Thoracic aorta (tissue), 2 donors: ENCODE measurements at regions not wholly inside any gene's neighbourhood (a gene's known extent, or its start where the extent isn't known, plus 50 kb on each side); places are given as distances from the start of the nearest gene placed in this dataset.

Source experiments
- ATAC-seq: fragments of 150-250 bp; one replicate; pipeline ENCODE4 v1.8.0; 2017; ENCODE audit warnings: low read depth; ENCODE audit not compliant: insufficient number of reproducible peaks, low FRiP score
- DNase-seq: peaks from one replicate; pipeline ENCODE4 v3.0.0-alpha.2; 2020; ENCODE audit warnings: low spot score
- H3K27ac ChIP-seq, 2 donors: fragments of 200-600 bp; sonication (generic); 1 replicate in 1 of 2; 2 replicates in 1 of 2; pipeline ENCODE4 v1.5.1; 2016; ENCODE audit warnings: mild to moderate bottlenecking in 2 of 2, moderate library complexity in 2 of 2
- H3K27me3 ChIP-seq: fragments of 200-600 bp; sonication (generic); replicated peaks from 2 replicates; pipeline ENCODE4 v1.6.0; 2016; ENCODE audit warnings: mild to moderate bottlenecking; ENCODE audit not compliant: insufficient read depth
- H3K36me3 ChIP-seq: fragments of 200-600 bp; sonication (generic); one replicate; pipeline ENCODE4 v1.5.1; 2016
- H3K4me1 ChIP-seq, 2 donors: fragments of 200-600 bp; sonication (generic); 1 replicate in 1 of 2; 2 replicates in 1 of 2; pipeline versions ENCODE4 v1.5.1 to v1.6.0; 2016; ENCODE audit warnings: low read depth in 2 of 2, mild to moderate bottlenecking in 1 of 2; ENCODE audit not compliant: control insufficient read depth in 1 of 2
- H3K4me3 ChIP-seq: fragments of 200-600 bp; sonication (generic); 2 replicates; pipeline ENCODE4 v1.5.1; 2016; ENCODE audit warnings: mild to moderate bottlenecking
- H3K9me3 ChIP-seq: fragments of 200-600 bp; sonication (generic); 2 replicates; pipeline ENCODE4 v1.5.1; 2016
- CTCF ChIP-seq: fragments of 200-600 bp; sonication (generic); IDR thresholded peaks from one replicate; pipeline ENCODE4 v1.5.1; 2019; ENCODE audit warnings: antibody characterized with exemption

GRCh38 chr5:61697809-61698558 lies 365.9 kb downstream of the ZSWIM6 start:
- no peaks in the 10 kb centered on the region for H3K4me1 ChIP-seq
- H3K27me3 ChIP-seq = no peaks in the 10 kb centered on the region
- H3K4me3 ChIP-seq = no peak overlapping the region
- DNase-seq = no peak
- no peak overlapping the region for H3K27ac ChIP-seq
- no peaks in the 10 kb centered on the region for H3K36me3 ChIP-seq
- TF ChIP-seq CTCF = no peak
- ATAC-seq = no peak
- H3K9me3 ChIP-seq = no peaks in the 10 kb centered on the region

- Histone ChIP-seq H3K27me3 (no peaks in the 10 kb centered on the region), H3K4me3 (no peak overlapping the region), H3K4me1 (no peaks in the 10 kb centered on the region), H3K27ac (no peak overlapping the region), H3K36me3 (no peaks in the 10 kb centered on the region), H3K9me3 (no peaks in the 10 kb centered on the region)
- DNase-seq = no peak
- no peak for ATAC-seq
- no peak for TF ChIP-seq CTCF
Measured at GRCh38 chr5:61701877-61702602, 370.0 kb downstream of the ZSWIM6 start.

- H3K4me1 ChIP-seq = no peaks in the 10 kb centered on the region
- ATAC-seq = no peak
- H3K9me3 ChIP-seq = no peaks in the 10 kb centered on the region
- no peak overlapping the region for H3K4me3 ChIP-seq
- H3K27me3 ChIP-seq = no peaks in the 10 kb centered on the region
- no peak for TF ChIP-seq CTCF
- H3K27ac ChIP-seq = no peak overlapping the region
- H3K36me3 ChIP-seq = no peaks in the 10 kb centered on the region
- no peak for DNase-seq
Measured at GRCh38 chr5:61702784-61703183, 370.7 kb downstream of the ZSWIM6 start.

GRCh38 chr5:61704289-61704688 lies 372.2 kb downstream of the ZSWIM6 start:
- Histone ChIP-seq H3K9me3 (no peaks in the 10 kb centered on the region), H3K27me3 (no peaks in the 10 kb centered on the region), H3K36me3 (no peaks in the 10 kb centered on the region), H3K4me3 (no peak overlapping the region), H3K27ac (no peak overlapping the region), H3K4me1 (no peaks in the 10 kb centered on the region)
- no peak for TF ChIP-seq CTCF
- ATAC-seq (no peak), DNase-seq (no peak)

GRCh38 chr5:61706751-61707150 lies 374.7 kb downstream of the ZSWIM6 start:
- H3K4me3 ChIP-seq = no peak overlapping the region
- no peaks in the 10 kb centered on the region for H3K36me3 ChIP-seq
- TF ChIP-seq CTCF = no peak
- H3K4me1 ChIP-seq = no peaks in the 10 kb centered on the region
- ATAC-seq (no peak), DNase-seq (no peak)
- H3K9me3 ChIP-seq = no peaks in the 10 kb centered on the region
- H3K27me3 ChIP-seq = no peaks in the 10 kb centered on the region
- H3K27ac ChIP-seq = no peak overlapping the region
